IMR-90 (cell line): ENCODE measurements at regions not wholly inside any gene's neighbourhood (a gene's known extent, or its start where the extent isn't known, plus 50 kb on each side); places are given as distances from the start of the nearest gene placed in this dataset.

Source experiments
- ATAC-seq: fragments of 200-7000 bp; cut with Tn5 transposase; 2 replicates; pipeline ENCODE4 v1.9.1; 2020; ENCODE audit warnings: low read depth, mild to moderate bottlenecking, moderate library complexity
- BruUV-seq: library from RNA; stranded (reverse); fragments of 400-500 nt; replicated peaks from 2 replicates; lab custom pipeline; 2021; lab: Mats Ljungman, UMichigan
- CTCF ChIA-PET: fragments of 300-600 bp; formaldehyde crosslinking; extraction: SDS; loops from one replicate; lab custom pipeline; 2021; ENCODE audit warnings: antibody characterized with exemption; lab: Yijun Ruan, JAX
- POLR2A ChIA-PET: fragments of 300-600 bp; sonication (Branson Sonifier 250); formaldehyde crosslinking; loops from one replicate; lab custom pipeline; 2022; ENCODE audit warnings: antibody characterized with exemption; ENCODE audit not compliant: unreplicated experiment; lab: Charles Lee
- DNase-seq: peaks from one replicate; pipeline ENCODE4 v3.0.0; 2013
- H2AFZ ChIP-seq: replicated peaks from 2 replicates; pipeline ENCODE3; 2013; ENCODE audit warnings: low read length, mild to moderate bottlenecking; ENCODE audit not compliant: poor library complexity
- H2AK5ac ChIP-seq: 2 replicates; pipeline ENCODE4 v1.6.1; 2013; ENCODE audit warnings: low read depth, low read length, inconsistent platforms
- H2AK9ac ChIP-seq: replicated peaks from 2 replicates; pipeline ENCODE3; 2013; ENCODE audit warnings: mild to moderate bottlenecking, low read depth, low read length, moderate library complexity; ENCODE audit not compliant: poor library complexity
- H2BK120ac ChIP-seq: 2 replicates; pipeline ENCODE4 v1.6.1; 2013; ENCODE audit warnings: low read depth, low read length, inconsistent platforms
- H2BK15ac ChIP-seq: 3 replicates; pipeline ENCODE4 v1.6.1; 2013; ENCODE audit warnings: low read depth, low read length, inconsistent platforms
- H2BK20ac ChIP-seq: 2 replicates; pipeline ENCODE4 v1.6.1; 2013; ENCODE audit warnings: low read depth, mild to moderate bottlenecking, inconsistent platforms, low read length, moderate library complexity
- H2BK5ac ChIP-seq: 2 replicates; pipeline ENCODE4 v1.6.1; 2013; ENCODE audit warnings: mild to moderate bottlenecking, low read depth, low read length, inconsistent platforms; ENCODE audit not compliant: poor library complexity, severe bottlenecking
- H3K14ac ChIP-seq: replicated peaks from 2 replicates; pipeline ENCODE4 v1.6.1; 2013; ENCODE audit warnings: low read depth, low read length, inconsistent platforms
- H3K18ac ChIP-seq: 2 replicates; pipeline ENCODE4 v1.6.1; 2013; ENCODE audit warnings: low read depth, low read length, control low read depth
- H3K23ac ChIP-seq: 2 replicates; pipeline ENCODE4 v1.6.1; 2013; ENCODE audit warnings: low read depth, low read length, inconsistent platforms
- H3K27ac ChIP-seq: 2 replicates; pipeline ENCODE4 v1.5.1; 2013; ENCODE audit warnings: mild to moderate bottlenecking, control low read depth, low read length; ENCODE audit not compliant: insufficient read depth
- H3K27me3 ChIP-seq: 2 replicates; pipeline ENCODE4 v1.6.1; 2013; ENCODE audit warnings: low read length; ENCODE audit not compliant: control insufficient read depth, insufficient read depth
- H3K36me3 ChIP-seq: 2 replicates; pipeline ENCODE4 v1.6.1; 2013; ENCODE audit warnings: low read length, mixed read lengths; ENCODE audit not compliant: control insufficient read depth, insufficient read depth
- H3K4ac ChIP-seq: 2 replicates; pipeline ENCODE4 v1.6.1; 2013; ENCODE audit warnings: low read depth, low read length, inconsistent platforms
- H3K4me1 ChIP-seq: 2 replicates; pipeline ENCODE4 v1.6.1; 2013; ENCODE audit warnings: low read length, mixed read lengths; ENCODE audit not compliant: control insufficient read depth, insufficient read depth
- H3K4me2 ChIP-seq: 2 replicates; pipeline ENCODE4 v1.6.1; 2013; ENCODE audit warnings: low read depth, mild to moderate bottlenecking, control low read depth, low read length, moderate library complexity
- H3K4me3 ChIP-seq: 2 replicates; pipeline ENCODE4 v1.5.1; 2013; ENCODE audit warnings: low read depth, mild to moderate bottlenecking, control low read depth, low read length, moderate library complexity; ENCODE audit not compliant: insufficient read depth
- H3K56ac ChIP-seq: 2 replicates; pipeline ENCODE4 v1.6.1; 2013; ENCODE audit warnings: low read length, inconsistent platforms; ENCODE audit not compliant: insufficient read depth; ENCODE audit errors: extremely low read depth
- H3K79me1 ChIP-seq, 2 experiments: 2 replicates each; pipeline ENCODE4 v1.6.1; 2013; ENCODE audit warnings: low read length in 2 of 2, inconsistent platforms in 1 of 2, low read depth in 1 of 2
- H3K9ac ChIP-seq: 2 replicates; pipeline ENCODE4 v1.6.1; 2013; ENCODE audit warnings: low read depth, low read length, control low read depth
- H3K9me1 ChIP-seq: 2 replicates; pipeline ENCODE4 v1.6.1; 2013; ENCODE audit warnings: low read length, inconsistent platforms; ENCODE audit not compliant: insufficient read depth
- H3K9me3 ChIP-seq: 2 replicates; pipeline ENCODE4 v1.6.1; 2013; ENCODE audit warnings: low read length; ENCODE audit not compliant: control insufficient read depth, insufficient read depth
- H4K20me1 ChIP-seq: 2 replicates; pipeline ENCODE4 v1.6.1; 2013; ENCODE audit warnings: low read length, inconsistent platforms; ENCODE audit not compliant: insufficient read depth
- H4K5ac ChIP-seq: 2 replicates; pipeline ENCODE4 v1.6.1; 2013; ENCODE audit warnings: mild to moderate bottlenecking, low read depth, low read length, control low read depth
- H4K8ac ChIP-seq, 2 experiments: 2 replicates each; pipeline ENCODE4 v1.6.1; 2013; ENCODE audit warnings: low read depth in 2 of 2, low read length in 2 of 2, control low read depth in 1 of 2, inconsistent platforms in 1 of 2
- H4K91ac ChIP-seq: 2 replicates; pipeline ENCODE4 v1.6.1; 2013; ENCODE audit warnings: low read depth, low read length, inconsistent platforms; ENCODE audit not compliant: insufficient read depth
- MAFK ChIP-seq: IDR thresholded peaks from 2 replicates; pipeline ENCODE4 v1.6.1; 2012; ENCODE audit warnings: low read depth, low read length, improper control_type of control experiment
- POLR2A ChIP-seq: IDR thresholded peaks from 2 replicates; pipeline ENCODE4 v1.6.1; 2012; ENCODE audit warnings: mild to moderate bottlenecking, low read depth, low read length
- WGBS, 2 experiments: methylation state at CpG; one replicate each; pipeline versions ENCODE4 v1.1.5 to v1.1.7; 2013; ENCODE audit warnings: missing lambda C conversion rate in 2 of 2; ENCODE audit not compliant: insufficient read length in 1 of 2; ENCODE audit errors: extremely low coverage in 2 of 2; 5-methylcytosine and 5-hydroxymethylcytosine counted together
- dilution Hi-C: fragments of 300-500 bp; cut with HindIII; formaldehyde crosslinking; loops from one replicate; pipeline ENCODE4 v1.14.3; 2018; ENCODE audit warnings: low sequenced_read_pairs; ENCODE audit not compliant: unreplicated experiment
- in situ Hi-C: fragments of 300-500 bp; cut with MboI; formaldehyde crosslinking; loops from 3 replicates; pipeline ENCODE4 v1.14.3; 2019; ENCODE audit warnings: low sequenced_read_pairs, inconsistent platforms, mixed read lengths
- intact Hi-C: fragments of 100-400 bp; cut with micrococcal nuclease; formaldehyde crosslinking; loops from 2 replicates; pipeline ENCODE4 v1.10.0; 2022
- TF ChIP-seq, protein P1 (sequence below): fragments of 150-350 bp; IDR thresholded peaks from 2 replicates; pipeline ENCODE4 v1.6.1; 2017; ENCODE audit warnings: mild to moderate bottlenecking, antibody characterized with exemption, low read length, low read depth

DNA sequence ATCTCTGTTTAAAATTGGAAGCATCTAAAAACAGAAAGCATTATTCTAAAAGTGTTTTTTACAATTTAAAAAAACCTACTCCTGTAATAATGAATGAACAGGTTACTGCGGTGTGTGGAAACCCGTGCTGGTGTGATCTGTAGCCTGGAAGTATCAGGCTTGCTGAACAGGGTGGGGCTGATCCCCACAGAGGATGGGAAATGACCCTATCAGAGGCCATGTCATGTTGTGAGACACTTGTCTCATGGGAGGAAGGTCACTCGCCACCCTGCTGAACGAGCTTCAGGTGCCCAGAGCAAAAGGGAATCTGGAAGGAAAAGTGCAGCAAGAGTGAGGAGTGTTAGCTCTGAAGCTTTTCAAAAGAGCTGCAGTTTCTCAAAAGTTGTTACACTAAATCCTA lies 320.7 kb downstream of the RRAGC start:
- no peak overlapping the region for H3K4me2 ChIP-seq
- no peak overlapping the region for H4K5ac ChIP-seq
- H4K20me1 ChIP-seq: no peaks in the 10 kb centered on the region
- CTCF ChIA-PET: no interaction called here
- H3K27ac ChIP-seq: no peak overlapping the region
- POLR2A ChIA-PET: no interaction called here
- H3K18ac ChIP-seq: no peak overlapping the region
- no peaks in the 10 kb centered on the region for H3K9me1 ChIP-seq
- no TSS peak for BruUV-seq
- H3K23ac ChIP-seq: no peak overlapping the region
- in situ Hi-C loops: no loop called here
- no peak overlapping the region for H3K9ac ChIP-seq
- ATAC-seq: no peak
- no peak overlapping the region for H2BK120ac ChIP-seq
- no peaks in the 10 kb centered on the region for H3K79me1 ChIP-seq
- H3K36me3 ChIP-seq: no peaks in the 10 kb centered on the region
- H2AFZ ChIP-seq: no peak overlapping the region
- no peak overlapping the region for H4K8ac ChIP-seq
- no peak for DNase-seq
- no peak overlapping the region for H3K56ac ChIP-seq
- TF ChIP-seq MAFK (no peak), POLR2A (no peak)
- TF ChIP-seq, protein P1, sequence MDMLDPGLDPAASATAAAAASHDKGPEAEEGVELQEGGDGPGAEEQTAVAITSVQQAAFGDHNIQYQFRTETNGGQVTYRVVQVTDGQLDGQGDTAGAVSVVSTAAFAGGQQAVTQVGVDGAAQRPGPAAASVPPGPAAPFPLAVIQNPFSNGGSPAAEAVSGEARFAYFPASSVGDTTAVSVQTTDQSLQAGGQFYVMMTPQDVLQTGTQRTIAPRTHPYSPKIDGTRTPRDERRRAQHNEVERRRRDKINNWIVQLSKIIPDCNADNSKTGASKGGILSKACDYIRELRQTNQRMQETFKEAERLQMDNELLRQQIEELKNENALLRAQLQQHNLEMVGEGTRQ: no peak
- no peaks in the 10 kb centered on the region for H3K27me3 ChIP-seq
- intact Hi-C loops: no loop called here
- dilution Hi-C loops: no loop called here
- H3K9me3 ChIP-seq: no peaks in the 10 kb centered on the region
- no peak overlapping the region for H2AK5ac ChIP-seq
- H4K91ac ChIP-seq: no peak overlapping the region
- no peak overlapping the region for H2AK9ac ChIP-seq
- WGBS, 2 experiments: 40% methylated on average over 2 of the region's 4 CpGs; no CpG with 5 or more reads in 1 of the 2 experiments
- H2BK5ac ChIP-seq: no peak overlapping the region
- no peak overlapping the region for H3K4ac ChIP-seq
- H3K4me1 ChIP-seq: no peaks in the 10 kb centered on the region
- H2BK15ac ChIP-seq: no peak overlapping the region
- no peak overlapping the region for H2BK20ac ChIP-seq
- no peak overlapping the region for H3K4me3 ChIP-seq
- no peak overlapping the region for H3K14ac ChIP-seq
